ENCODE measurements at regions not wholly inside any gene's neighbourhood (a gene's known extent, or its start where the extent isn't known, plus 50 kb on each side); places are given as distances from the start of the nearest gene placed in this dataset.

DNA sequence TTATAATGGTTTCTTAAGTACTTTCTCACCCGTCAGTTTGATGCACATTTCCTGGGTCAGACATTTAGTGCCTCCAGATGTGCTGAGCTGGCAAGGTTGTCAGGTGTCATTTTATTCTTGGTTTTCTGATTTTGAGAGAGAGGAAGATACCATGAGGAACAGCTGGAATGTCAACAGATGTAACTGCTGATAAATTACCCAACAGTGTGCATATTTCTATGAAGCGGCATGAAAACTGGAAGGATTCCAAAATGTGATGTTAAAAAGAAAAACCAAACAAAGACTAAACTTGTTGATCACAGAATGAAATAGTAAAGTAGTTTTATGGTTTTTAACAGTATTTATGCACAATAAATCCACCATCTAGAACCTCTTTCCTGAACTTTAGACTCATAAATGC is 447.3 kb downstream of the HDGFL1 start:
- Histone ChIP-seq H3K4me3 (ENCODE audit: low read length, poor library complexity, severe bottlenecking) (no peak overlapping the region), H3K9ac (ENCODE audit: low read depth, low read length, poor library complexity, severe bottlenecking) (no peak overlapping the region), H3K4me1 (ENCODE audit: insufficient read depth, low read length, poor library complexity, severe bottlenecking) (peaks cover 11% of the 10 kb centered on the region), H2AFZ (ENCODE audit: low read length) (no peak overlapping the region), H3K27me3 (ENCODE audit: insufficient read depth, low read length, poor library complexity, severe bottlenecking) (no peaks in the 10 kb centered on the region), H3K9me3 (ENCODE audit: insufficient read depth, low read depth, low read length) (no peaks in the 10 kb centered on the region), H3K9me2 (replicated peaks; ENCODE audit: low read depth, low read length) (no peaks in the 10 kb centered on the region), H3K36me3 (ENCODE audit: insufficient read depth, low read length) (no peaks in the 10 kb centered on the region), H3F3A (ENCODE audit: low read depth) (no peaks in the 10 kb centered on the region), H3K4me2 (ENCODE audit: low read depth, low read length, poor library complexity, severe bottlenecking) (no peak overlapping the region), H4K20me1 (ENCODE audit: insufficient read depth, low read length, poor library complexity, severe bottlenecking) (no peaks in the 10 kb centered on the region), H3K79me2 (ENCODE audit: insufficient read depth, low read length) (no peaks in the 10 kb centered on the region)
- TF ChIP-seq, protein P1, sequence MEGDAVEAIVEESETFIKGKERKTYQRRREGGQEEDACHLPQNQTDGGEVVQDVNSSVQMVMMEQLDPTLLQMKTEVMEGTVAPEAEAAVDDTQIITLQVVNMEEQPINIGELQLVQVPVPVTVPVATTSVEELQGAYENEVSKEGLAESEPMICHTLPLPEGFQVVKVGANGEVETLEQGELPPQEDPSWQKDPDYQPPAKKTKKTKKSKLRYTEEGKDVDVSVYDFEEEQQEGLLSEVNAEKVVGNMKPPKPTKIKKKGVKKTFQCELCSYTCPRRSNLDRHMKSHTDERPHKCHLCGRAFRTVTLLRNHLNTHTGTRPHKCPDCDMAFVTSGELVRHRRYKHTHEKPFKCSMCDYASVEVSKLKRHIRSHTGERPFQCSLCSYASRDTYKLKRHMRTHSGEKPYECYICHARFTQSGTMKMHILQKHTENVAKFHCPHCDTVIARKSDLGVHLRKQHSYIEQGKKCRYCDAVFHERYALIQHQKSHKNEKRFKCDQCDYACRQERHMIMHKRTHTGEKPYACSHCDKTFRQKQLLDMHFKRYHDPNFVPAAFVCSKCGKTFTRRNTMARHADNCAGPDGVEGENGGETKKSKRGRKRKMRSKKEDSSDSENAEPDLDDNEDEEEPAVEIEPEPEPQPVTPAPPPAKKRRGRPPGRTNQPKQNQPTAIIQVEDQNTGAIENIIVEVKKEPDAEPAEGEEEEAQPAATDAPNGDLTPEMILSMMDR (conservative IDR thresholded peaks at IDR 0.05; ENCODE audit: low read length), result no peak
- no peak for TF ChIP-seq EZH2phosphoT487 (IDR thresholded peaks at IDR 0.05; ENCODE audit: borderline replicate concordance)

DNA sequence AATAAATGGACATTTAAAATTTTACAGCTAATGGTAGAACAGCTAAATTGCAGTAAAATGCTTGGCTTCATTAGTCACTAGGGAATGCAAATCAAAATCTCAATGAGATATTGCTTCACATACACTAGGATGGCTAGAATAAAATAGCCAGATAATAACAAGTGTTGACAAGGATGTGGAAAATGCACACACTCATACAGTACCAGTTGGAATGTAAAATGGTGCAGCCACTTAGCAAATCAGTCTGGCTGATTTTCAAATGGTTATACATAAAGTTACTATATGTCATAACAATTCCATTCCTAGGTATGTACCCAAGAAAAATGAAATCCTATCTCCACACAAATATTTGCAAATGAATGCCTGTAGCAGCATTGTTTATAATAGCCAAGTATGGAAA is 452.1 kb downstream of the HDGFL1 start:
- Histone ChIP-seq H3K9me2 (replicated peaks; ENCODE audit: low read depth, low read length) (no peaks in the 10 kb centered on the region), H3K9me3 (ENCODE audit: insufficient read depth, low read depth, low read length) (no peaks in the 10 kb centered on the region), H3F3A (ENCODE audit: low read depth) (no peaks in the 10 kb centered on the region), H3K79me2 (ENCODE audit: insufficient read depth, low read length) (no peaks in the 10 kb centered on the region), H3K4me2 (ENCODE audit: low read depth, low read length, poor library complexity, severe bottlenecking) (no peak overlapping the region), H3K4me1 (ENCODE audit: insufficient read depth, low read length, poor library complexity, severe bottlenecking) (peaks cover 11% of the 10 kb centered on the region), H2AFZ (ENCODE audit: low read length) (no peak overlapping the region), H4K20me1 (ENCODE audit: insufficient read depth, low read length, poor library complexity, severe bottlenecking) (no peaks in the 10 kb centered on the region), H3K27me3 (ENCODE audit: insufficient read depth, low read length, poor library complexity, severe bottlenecking) (no peaks in the 10 kb centered on the region), H3K4me3 (ENCODE audit: low read length, poor library complexity, severe bottlenecking) (no peak overlapping the region), H3K36me3 (ENCODE audit: insufficient read depth, low read length) (no peaks in the 10 kb centered on the region), H3K9ac (ENCODE audit: low read depth, low read length, poor library complexity, severe bottlenecking) (no peak overlapping the region)
- TF ChIP-seq, protein P1 (conservative IDR thresholded peaks at IDR 0.05; ENCODE audit: low read length), result no peak
- TF ChIP-seq EZH2phosphoT487 (IDR thresholded peaks at IDR 0.05; ENCODE audit: borderline replicate concordance), result no peak

DNA sequence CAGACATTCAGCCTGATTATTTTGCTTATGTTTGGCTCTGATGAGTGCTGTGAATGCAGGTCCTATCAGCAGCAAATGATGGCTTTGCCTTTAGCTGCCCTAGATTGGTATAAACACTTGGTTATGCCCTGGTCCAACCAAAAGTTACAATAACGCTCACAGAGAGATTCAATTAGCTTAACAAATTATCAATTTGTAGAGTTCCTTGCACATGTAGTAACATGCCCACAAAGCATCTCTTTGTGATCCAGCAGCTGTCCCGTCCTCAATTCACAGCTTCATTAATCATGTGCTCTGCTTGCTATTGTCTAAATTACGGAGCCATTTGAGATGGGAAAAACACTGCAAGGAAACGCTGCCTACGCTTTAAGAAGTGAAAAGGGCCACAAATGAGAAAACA is 457.9 kb downstream of the HDGFL1 start:
- Histone ChIP-seq H3K4me2 (ENCODE audit: low read depth, low read length, poor library complexity, severe bottlenecking) (no peak overlapping the region), H3K36me3 (ENCODE audit: insufficient read depth, low read length) (no peaks in the 10 kb centered on the region), H3K79me2 (ENCODE audit: insufficient read depth, low read length) (no peaks in the 10 kb centered on the region), H3K9ac (ENCODE audit: low read depth, low read length, poor library complexity, severe bottlenecking) (no peak overlapping the region), H3K4me3 (ENCODE audit: low read length, poor library complexity, severe bottlenecking) (no peak overlapping the region), H3K27me3 (ENCODE audit: insufficient read depth, low read length, poor library complexity, severe bottlenecking) (no peaks in the 10 kb centered on the region), H3F3A (ENCODE audit: low read depth) (no peaks in the 10 kb centered on the region; the same call in 1 of the 2 replicates), H3K9me3 (ENCODE audit: insufficient read depth, low read depth, low read length) (no peaks in the 10 kb centered on the region), H3K9me2 (replicated peaks; ENCODE audit: low read depth, low read length) (no peaks in the 10 kb centered on the region), H4K20me1 (ENCODE audit: insufficient read depth, low read length, poor library complexity, severe bottlenecking) (no peaks in the 10 kb centered on the region), H3K4me1 (ENCODE audit: insufficient read depth, low read length, poor library complexity, severe bottlenecking) (no peaks in the 10 kb centered on the region), H2AFZ (ENCODE audit: low read length) (no peak overlapping the region; the same call in 1 of the 2 replicates)
- TF ChIP-seq, protein P1 (conservative IDR thresholded peaks at IDR 0.05; ENCODE audit: low read length), result no peak
- no peak for TF ChIP-seq EZH2phosphoT487 (IDR thresholded peaks at IDR 0.05; ENCODE audit: borderline replicate concordance)

Measured in Loucy (cell line).